Esophagus muscularis mucosa (tissue), 3 donors: ENCODE measurements at regions not wholly inside any gene's neighbourhood (a gene's known extent, or its start where the extent isn't known, plus 50 kb on each side); places are given as distances from the start of the nearest gene placed in this dataset.

Experiments used
- CTCF ChIP-seq, 3 experiments: fragments of 200-600 bp in 2 of 3; fragments of 450-650 bp in 1 of 3; sonication (generic) in 2 of 3; IDR thresholded peaks; one replicate each; pipeline ENCODE4 v1.5.1; 2017 to 2019; ENCODE audit warnings: antibody characterized with exemption in 3 of 3, mild to moderate bottlenecking in 2 of 3, moderate library complexity in 1 of 3
- POLR2AphosphoS5 ChIP-seq, 2 donors: sonication (generic); formaldehyde crosslinking; IDR thresholded peaks; one replicate each; pipeline ENCODE4 v1.6.1; 2017; ENCODE audit warnings: antibody characterized with exemption in 2 of 2

GRCh38 chr10:52570490-52570889 lies 202.1 kb downstream of the MBL2 start:
- TF ChIP-seq POLR2AphosphoS5 (IDR thresholded peaks at IDR 0.05) (no peak), CTCF (IDR thresholded peaks at IDR 0.05) (no peak)
